Right lung (tissue), 2 donors: ENCODE measurements at regions not wholly inside any gene's neighbourhood (a gene's known extent, or its start where the extent isn't known, plus 50 kb on each side); places are given as distances from the start of the nearest gene placed in this dataset.
"Not testable (repeated sequence)": the region's sequence is repeated elsewhere in the genome, so short reads cannot be mapped to it uniquely, and the experiment has no call there.

Experiments used
- DNase-seq, 2 donors: peaks; one replicate each; pipeline ENCODE4 v3.0.0-alpha.2; 2013

DNA sequence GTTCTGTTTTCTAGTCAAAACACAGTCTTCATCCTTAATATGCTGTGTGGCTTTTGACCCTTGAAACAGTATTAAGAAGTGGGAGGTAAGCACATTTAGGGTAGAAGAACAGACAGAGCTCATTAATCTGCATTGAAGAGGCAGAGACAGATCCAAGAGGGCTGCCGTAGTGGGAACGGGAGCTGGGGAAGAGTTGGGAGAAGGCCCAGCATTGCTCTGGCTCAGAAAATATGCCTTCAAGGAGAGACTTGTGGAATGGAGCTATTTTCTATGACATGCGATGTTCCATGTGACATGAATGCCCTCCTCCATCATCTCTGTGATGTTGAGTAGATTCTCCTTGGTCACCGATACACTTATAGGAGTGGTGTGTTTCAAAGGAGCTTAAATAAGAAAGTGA, 273.3 kb upstream of the BOD1L1 start:
- DNase-seq, result no peak

DNA sequence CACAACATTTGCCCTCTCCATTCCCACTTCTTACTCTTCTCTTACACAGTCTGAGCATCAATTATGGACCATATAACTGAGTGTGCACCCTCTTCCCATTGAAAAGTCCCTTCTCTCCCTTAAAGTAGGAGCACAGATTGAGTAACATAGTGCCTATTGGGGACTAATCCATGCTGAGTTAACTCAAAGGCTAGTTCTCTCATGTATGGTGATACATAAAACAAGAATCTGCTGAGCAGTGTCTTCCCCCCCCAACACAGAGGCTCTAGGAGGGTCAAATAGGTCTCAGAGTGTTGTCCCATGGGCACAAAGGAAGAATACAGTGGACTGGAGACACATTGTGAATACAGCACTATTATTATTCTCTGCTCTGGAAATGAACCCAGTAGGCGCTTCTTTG, 274.6 kb upstream of the BOD1L1 start:
- no peak for DNase-seq

DNA sequence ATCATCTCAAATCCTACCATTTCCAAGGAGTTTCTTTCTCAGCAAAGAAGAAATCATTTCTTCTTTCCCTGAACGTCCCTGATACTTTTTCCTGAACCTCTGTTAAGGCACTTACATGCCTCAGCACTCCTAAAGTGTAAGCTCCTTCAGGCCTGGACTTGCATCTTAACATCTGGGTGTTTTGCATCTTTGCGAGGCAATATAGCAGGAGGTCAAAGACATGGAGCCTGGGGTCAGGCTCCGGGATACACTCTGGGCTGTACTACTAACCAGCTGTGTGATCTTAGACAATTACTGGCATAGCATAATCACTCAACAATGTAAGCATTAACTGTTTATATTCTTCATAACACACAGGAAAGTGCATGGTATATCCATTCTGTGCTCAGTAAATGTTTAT, 275.5 kb upstream of the BOD1L1 start:
- DNase-seq, result no peak

DNA sequence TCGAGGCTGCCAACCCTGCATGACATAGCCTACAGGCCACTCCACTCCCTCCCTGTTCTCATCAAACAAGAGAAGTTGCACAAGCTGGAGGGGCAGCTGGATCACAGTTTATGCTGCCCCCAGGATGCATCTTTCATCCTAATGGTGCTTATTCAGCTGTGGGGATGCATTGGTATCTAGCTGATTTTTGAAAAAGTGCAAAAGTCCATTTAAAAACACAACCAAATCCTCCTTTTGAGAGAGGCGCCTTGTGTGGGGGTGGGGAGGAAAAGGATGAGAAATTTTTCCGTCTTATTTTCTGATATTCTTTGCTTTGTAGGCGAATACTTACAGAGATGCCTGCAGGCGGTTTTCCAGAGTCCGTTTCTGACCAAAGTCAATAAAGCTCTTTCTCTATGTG, 276.4 kb upstream of the BOD1L1 start:
- DNase-seq, result no peak

DNA sequence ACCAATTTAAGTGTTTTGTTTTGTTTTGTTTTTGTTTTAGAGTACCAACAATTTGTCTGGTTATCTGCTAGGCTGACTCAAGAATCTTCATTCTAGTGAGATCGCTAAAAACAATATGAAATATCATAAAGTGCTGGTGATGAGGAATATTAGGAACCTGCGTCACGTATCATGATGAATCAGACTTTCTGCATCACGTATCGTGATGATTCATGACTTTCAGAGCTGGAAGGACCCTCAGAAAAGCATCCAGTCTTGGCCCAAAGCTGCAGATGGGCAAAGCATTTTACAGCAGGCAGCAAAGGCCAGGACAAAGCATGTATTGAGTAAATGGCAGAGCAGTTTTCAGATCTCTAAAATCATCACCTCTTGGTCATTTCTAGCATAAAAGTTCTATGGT, 278.0 kb upstream of the BOD1L1 start:
- no peak for DNase-seq

DNA sequence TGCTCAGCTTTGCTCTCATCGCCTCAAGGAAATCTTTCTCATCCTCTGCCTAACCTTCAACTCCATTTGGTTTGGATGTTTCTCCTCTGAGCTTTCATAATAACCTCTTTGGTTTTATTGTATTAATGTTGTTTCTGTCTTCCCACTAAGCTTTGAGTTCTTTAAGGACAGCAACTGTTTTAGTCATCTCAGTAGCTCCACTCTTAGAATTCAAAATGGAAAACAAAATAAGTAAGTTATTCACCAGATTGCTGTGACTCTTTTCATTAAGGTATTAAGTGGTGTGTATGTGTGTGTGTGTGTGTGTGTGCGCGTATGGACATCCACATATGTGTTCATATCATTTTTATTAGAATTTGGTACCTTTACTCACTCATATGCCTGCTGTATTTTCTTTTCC, 279.2 kb upstream of the BOD1L1 start:
- no peak for DNase-seq

DNA sequence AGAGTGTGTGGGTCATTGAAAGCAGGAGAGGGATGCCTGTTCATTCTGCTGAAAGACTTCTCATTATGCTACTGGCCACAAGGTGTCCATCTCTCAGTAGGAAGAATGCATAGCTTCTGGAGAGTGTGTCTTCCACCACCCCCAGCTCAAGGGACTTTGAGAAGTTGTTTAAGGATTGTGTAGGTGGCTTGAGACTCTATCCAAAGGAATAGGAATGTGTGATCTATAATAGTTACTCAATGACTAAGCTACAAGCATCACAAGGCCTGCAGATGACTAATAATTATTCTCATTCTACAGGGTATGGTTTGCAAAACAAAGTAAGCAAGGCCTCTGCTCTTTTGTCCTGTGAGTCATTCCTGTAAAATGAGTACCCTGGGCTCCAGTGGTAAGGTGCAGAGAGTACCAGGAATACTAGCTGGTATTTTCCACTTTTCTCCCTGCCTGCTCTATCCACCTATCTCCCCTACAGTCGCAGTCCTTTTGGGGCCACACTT, 279.8 kb upstream of the BOD1L1 start:
- DNase-seq, result no peak

DNA sequence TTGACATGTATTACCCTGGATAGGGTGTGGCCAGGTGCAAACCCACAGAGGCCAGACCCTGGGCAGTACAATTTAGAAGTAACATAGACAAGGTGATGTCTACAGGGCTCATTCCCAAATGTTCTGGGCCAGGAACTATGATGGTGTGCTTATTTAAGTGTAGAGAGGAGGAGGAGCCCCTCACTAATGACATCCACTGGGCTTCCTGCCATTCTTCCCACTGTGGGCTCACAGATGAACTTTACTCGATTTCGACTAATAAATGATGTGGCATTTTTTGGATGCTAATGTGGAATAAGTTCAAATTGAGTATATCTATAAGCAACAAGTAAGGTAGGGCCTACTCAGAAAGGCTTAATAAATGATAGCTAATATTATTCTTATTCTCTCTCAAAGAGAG, 280.9 kb upstream of the BOD1L1 start:
- no peak for DNase-seq

DNA sequence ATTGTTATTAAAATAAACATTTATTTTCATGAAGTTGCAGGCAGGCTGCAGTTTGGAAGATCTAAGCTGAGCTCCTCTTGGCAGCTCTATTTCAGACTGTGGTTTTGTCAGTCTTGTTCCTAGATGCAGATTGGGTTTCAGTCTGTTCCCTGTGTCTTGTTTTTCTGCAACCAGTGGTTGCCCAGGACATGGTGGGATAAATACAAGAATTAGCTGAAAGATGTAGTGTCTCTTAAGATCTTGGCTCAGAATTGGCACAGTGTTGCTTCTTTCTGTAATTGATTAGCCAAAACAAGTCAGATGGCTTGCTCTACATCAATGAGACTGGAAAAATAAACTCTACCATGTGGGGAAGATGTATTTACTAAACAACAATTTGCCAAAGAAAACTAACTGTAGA, 283.0 kb upstream of the BOD1L1 start:
- DNase-seq, result no peak

DNA sequence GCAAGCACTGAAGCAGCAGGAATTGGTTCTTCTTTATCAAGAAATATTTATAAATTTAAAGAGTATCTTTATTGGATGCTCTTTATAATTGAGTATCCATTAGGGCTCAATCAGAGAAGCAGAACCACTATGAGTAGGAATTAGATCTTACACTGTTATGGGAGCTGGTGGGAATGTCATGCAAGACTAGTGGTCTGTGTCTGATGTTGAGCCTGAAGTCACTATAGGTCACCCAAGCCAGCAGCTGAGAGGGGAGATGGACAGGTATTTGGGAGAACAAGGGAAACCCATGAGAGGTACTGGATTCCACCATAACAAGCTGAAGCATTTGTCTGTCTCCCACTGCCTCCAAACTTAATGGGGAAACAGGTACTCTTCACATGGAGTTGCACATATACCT, 283.7 kb upstream of the BOD1L1 start:
- no peak for DNase-seq

DNA sequence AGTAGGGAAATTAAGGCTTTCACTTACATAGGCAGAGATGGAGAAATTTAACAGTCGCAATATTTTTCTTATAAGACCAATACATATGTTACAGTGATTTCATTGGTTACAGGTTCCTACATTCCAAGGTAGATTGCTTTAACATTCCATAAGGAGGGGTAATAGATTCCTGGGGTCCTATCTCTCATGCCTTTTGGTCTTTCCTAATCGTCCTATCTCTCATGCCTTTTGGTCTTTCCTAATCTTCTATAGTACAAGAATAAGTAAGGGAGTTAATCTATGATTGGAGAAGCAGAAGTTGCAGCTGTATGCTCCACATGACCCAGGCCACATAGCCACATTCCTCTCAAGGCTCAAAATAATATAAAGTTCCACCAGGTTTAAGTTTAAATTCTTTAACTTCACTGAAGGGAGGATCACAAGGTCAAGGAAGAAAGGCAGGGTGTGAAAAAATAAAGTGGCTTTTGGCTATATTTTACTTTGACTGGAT, 285.0 kb upstream of the BOD1L1 start:
- DNase-seq, result no peak

DNA sequence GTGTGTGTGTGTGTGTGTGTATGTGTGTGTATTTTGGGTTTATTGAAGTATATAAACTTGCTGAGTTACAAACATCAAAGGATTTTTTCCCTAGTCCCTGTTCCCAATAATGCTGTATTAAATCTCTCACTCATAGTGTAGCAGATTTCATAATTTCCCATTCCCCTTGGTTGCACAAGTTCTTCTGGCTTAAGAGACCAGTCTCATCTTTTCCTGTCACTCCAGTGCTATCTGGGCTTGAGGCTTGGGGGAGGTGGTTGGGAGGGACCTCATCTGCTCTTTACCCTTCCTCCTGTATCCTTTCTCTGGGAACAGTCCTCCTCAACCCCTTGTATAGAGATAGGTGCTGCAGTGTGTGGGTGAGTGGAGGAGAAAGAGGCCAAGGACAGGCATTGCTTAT, 285.4 kb upstream of the BOD1L1 start:
- DNase-seq, result peak in 1 of 2 donors; percentile 18

DNA sequence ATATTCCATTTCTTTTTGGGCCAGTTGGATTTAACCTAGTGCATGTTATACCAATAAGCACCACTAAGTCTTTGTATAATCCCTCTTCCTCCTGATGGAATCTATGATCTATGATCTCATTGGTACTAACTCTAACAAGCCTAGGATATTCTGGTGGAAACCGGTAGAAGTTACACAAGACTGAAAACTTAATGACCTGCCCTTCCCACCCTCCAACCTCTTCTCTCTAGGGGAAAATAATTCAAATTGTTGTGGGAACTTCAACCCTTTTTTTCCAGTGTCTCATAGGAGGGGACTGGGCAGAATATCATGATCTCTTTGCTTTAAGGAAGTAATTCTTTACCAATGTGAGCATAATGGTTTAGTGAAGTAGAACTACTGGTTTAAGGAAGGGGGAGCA, 289.5 kb upstream of the BOD1L1 start:
- no peak for DNase-seq

DNA sequence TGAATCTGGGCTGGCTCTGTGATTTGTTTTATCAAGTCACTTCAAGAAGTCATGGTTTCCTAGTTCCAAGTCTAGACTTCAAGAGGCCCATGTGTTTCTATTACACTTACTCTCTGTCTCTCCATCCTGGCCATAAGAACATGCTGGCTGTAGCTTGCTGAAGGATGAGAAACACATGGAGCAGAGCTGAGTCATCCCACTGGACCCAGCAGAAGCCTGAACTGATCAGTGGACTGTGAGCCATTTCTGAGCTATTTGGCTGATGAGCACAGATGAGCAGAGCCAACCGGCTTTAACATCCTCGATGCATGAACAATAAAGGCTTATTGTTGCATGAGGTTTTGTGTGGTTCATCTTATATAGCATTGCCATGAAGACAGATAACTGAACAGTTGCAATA, 290.6 kb upstream of the BOD1L1 start:
- peak in 1 of 2 donors; percentile 9 for DNase-seq

DNA sequence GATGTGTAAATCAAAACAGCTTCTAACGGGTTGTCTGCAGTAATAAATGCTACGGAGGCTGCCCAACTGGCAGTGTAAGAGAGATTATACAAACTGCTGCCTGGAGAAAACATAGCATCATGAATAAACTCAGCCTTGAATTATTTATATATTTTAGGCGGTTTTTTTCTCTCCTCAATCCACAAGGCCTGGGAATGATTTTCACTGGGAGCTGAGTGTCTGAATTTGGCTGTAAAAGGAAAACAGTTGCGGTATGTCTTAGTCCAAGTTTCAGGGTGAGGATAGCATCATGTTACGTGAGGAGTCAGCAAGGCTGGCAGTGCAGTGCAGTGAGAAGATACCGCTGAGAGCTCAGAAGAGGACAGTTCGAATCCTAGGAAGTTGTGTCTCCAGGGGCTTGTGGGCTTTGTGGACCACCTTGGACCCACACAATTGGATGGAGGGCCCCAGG, 291.5 kb upstream of the BOD1L1 start:
- peak in 1 of 2 donors; percentile 6 for DNase-seq

DNA sequence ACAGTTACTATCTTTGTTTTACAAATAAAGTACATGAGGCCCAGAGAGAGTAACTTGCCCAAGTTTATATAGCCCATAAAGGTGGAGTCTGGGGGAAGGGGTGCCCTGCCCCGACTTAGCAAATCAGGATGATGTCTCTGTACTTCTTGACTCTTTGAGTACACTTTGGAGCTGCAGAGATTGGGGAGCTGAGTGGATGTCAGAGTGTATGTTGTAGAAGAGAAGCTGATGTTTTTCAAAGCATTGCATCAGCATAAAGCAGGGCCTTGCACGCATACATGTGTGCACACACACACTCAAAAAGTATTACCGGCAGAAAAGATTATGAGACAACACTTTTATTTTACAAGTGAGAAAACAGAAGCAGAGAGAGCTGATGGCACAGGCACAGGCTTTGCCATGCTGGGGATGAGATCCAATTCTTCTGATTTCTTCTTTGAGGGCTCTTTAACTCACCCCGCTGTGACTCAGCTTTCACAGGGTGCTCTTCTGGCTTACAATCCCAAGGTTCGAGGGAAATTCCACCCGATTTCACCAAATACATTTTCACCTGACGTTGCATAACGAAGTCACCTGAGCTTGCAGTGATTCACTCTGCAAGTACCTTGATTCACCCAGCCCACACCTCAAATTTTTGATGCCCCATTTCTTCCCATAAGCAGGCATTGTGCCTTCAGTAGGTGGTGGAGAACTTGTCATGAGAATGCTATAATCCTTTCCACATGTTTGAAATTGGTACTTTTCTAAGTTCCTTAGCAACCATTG, 292.8 kb upstream of the BOD1L1 start:
- no peak for DNase-seq

DNA sequence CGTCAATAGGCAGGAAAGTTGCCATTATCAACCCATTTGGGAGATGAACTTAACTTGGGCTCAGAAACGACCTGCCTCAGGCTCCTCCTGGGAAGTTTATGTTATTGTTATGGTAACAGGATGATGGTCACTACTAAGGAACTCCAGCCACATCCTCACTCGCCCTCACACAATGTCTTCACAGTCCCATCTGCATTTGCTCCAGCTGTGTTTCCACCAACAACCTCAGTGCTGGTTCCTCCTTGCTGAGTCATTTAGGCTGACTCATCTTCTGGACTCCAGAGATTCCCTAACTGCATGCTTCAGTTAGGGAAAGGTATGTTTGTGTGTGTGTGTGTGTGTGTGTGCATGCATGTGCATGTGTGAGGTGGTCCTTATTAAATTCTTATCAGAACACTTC, 293.4 kb upstream of the BOD1L1 start:
- no peak for DNase-seq

DNA sequence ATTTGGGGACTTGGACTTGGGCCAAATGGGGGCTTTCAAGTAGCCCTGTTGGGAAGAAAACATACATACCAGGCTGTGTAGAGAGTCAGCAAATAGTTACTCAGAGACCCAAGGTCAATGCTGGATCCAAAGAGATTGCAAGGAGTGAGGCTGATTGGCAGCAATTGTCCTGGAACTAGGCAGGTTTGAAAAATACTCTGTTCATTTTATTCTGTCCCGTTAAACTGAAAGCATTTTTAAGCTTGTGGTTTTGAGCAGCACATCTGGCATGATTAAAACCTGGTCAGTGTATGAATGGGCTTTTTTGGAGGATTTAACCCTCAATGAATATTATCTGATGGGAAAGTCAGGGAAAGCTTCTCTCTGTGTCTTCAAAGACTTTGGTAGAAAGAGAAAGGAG, 294.3 kb upstream of the BOD1L1 start:
- DNase-seq, result no peak

DNA sequence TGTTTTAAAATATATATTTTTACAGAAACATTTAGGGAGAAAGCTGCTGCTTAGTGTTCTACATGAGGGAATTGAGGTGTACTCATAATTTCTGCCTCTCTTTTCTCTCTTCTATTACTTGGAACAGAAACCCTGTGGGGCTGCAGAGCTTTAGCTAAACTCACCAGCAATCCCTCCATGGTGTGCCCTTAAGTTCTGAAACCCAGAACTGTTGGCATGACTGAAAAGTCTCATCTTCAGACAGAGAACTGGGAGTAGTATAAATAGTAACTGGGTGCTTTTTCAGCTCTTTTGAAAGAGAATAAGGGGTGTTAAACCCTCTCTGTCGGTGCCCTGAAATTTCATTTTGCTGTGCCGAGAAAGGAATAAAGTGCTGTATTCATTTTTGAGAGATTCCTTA, 294.9 kb upstream of the BOD1L1 start:
- DNase-seq, result no peak

DNA sequence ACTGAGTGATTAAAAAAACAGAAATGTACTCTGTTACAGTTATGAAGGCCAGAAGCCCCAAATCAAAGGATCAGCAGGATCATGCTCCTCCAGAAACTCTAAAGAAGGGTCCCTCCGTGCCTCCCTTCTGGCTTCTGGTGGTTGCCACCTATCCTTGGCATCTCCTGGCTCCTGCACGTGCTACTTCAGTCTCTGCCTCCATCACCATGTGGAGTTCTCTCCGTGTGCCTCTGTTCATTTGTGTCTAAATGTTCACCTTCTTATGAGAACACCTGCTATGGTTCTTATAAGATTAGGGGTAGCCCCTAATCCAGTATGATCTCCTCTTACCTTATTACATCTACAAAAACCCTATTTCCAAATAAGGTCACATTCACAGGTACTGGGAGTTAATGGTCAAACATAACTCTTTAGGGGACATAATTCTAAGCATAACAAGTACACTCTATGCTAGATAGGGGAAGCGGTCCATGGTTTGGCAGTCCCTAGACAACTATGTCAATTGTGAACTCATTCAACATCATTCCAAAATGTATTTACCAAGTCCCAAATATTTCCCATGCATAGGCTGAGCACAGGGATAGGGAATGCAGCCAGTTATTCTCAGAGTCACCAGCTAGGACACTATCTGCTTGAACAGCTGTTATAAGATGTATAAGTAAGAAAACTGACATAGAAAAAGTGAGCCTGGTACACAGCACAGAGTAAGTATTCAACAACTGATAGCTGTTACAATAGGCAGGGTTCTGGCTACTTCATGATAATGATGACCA, 295.5 kb upstream of the BOD1L1 start:
- no peak for DNase-seq

DNA sequence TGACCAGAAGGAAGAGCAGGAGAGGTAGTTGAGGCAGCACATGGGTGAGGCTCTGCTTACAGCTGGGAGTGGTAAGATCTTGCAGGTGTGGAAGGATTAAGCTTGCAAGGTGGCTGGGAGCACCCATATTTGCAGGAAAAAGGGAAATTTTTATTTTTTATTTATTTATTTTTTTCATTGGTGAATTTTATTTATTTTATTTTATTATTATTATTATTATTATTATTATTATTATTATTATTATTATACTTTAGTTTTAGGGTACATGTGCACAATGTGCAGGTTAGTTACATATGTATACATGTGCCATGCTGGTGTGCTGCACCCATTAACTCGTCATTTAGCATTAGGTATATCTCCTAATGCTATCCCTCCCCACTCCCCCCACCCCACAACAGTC, 297.4 kb upstream of the BOD1L1 start:
- not testable (repeated sequence) for DNase-seq

DNA sequence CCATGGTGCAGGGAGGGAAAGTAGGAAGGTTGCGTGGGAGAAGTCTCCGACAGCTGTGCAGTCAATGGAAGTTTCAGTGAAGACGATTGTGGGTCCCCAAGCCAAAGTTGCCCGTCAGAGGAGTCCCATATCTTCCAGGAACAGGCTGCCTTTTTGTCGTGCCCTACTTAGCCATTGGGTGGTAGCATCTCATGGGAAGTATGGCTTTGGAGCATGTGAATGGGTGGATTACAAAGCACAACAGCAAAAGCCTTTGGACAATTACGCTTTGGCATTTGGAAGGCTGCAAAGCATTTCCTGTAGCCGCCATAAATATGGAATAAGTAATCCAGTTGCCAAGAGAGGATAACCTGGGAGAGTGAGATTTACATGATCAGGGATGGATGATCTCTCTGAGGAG, 300.7 kb upstream of the BOD1L1 start:
- no peak for DNase-seq

DNA sequence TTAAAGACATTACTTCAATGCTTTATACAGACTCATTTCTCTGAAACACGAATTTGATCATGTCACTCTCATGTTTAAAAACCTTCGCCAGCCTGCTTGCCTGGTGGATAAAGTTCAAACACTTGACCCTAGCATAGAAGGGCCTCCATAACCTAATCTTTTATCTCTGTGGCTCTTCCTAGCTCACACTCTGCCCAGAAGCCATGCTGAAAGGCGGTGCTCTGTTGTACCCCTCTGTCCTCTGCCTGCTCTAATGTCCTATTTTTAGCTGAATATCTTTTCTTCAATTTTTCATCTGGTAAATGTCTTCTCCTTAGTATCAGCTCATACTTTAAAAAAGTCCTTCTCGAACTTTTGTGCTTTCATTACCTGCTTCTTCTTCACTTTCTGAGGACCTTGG, 302.6 kb upstream of the BOD1L1 start:
- DNase-seq, result no peak
